IPS-15b (cell line): ENCODE measurements at regions not wholly inside any gene's neighbourhood (a gene's known extent, or its start where the extent isn't known, plus 50 kb on each side); places are given as distances from the start of the nearest gene placed in this dataset.

Source experiments
- H3K27me3 ChIP-seq: one replicate; pipeline ENCODE4 v1.6.1; 2013; ENCODE audit warnings: low read length; ENCODE audit not compliant: control insufficient read depth, insufficient read depth
- H3K36me3 ChIP-seq: one replicate; pipeline ENCODE4 v1.6.1; 2013; ENCODE audit warnings: low read length; ENCODE audit not compliant: control insufficient read depth, insufficient read depth
- H3K4me1 ChIP-seq: one replicate; pipeline ENCODE4 v1.6.1; 2013; ENCODE audit warnings: mild to moderate bottlenecking, low read length; ENCODE audit not compliant: control insufficient read depth, insufficient read depth
- H3K4me3 ChIP-seq: one replicate; pipeline ENCODE4 v1.5.1; 2013; ENCODE audit warnings: low read depth, low read length
- H3K9ac ChIP-seq: one replicate; pipeline ENCODE4 v1.6.1; 2013; ENCODE audit warnings: low read depth, mild to moderate bottlenecking, low read length
- H3K9me3 ChIP-seq: one replicate; pipeline ENCODE4 v1.6.1; 2013; ENCODE audit warnings: mild to moderate bottlenecking, low read length; ENCODE audit not compliant: control insufficient read depth, insufficient read depth

DNA sequence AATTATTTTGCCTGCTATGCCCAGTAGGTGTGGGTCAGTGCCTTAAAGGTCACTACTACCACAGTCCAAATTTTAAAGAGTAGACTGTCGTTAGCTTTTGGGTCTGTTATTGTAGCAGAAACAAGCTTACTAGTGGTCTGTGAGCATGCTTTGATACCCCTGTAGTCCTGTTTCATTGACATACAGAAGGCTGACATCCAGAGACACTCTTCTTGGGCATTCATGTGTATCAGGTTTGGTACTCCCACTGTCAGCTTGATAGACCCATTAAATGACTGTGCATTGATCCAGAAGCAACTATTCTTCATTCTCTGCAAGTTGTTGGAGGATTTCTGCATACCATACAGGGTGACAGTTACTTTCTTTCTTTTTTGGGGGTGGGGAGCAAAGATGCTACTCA is 884.4 kb upstream of the CELF2 start:
- Histone ChIP-seq H3K4me3 (no peak overlapping the region), H3K9ac (no peak overlapping the region), H3K36me3 (no peaks in the 10 kb centered on the region), H3K27me3 (no peaks in the 10 kb centered on the region), H3K9me3 (no peaks in the 10 kb centered on the region), H3K4me1 (no peaks in the 10 kb centered on the region)

DNA sequence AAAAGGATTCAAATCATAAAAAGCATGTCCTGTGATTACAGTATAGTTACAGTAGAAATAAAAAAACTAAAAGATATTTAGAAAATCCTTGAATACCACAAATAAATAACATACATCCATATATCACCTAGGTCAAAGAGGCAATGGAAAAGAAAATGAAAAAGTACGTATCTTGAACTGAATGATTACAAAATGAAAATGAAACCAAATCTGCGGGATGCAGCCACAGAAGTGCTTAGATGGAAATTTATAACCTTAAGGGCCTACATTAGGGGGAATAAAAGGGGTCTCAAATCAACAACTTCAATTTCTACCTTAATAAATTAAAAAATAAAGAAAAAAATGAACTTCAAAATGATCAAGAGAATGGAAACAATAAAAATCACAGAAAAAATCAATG is 879.0 kb upstream of the CELF2 start:
- Histone ChIP-seq H3K27me3 (no peaks in the 10 kb centered on the region), H3K4me1 (peaks cover 5% of the 10 kb centered on the region), H3K4me3 (no peak overlapping the region), H3K9ac (no peak overlapping the region), H3K36me3 (no peaks in the 10 kb centered on the region), H3K9me3 (no peaks in the 10 kb centered on the region)

DNA sequence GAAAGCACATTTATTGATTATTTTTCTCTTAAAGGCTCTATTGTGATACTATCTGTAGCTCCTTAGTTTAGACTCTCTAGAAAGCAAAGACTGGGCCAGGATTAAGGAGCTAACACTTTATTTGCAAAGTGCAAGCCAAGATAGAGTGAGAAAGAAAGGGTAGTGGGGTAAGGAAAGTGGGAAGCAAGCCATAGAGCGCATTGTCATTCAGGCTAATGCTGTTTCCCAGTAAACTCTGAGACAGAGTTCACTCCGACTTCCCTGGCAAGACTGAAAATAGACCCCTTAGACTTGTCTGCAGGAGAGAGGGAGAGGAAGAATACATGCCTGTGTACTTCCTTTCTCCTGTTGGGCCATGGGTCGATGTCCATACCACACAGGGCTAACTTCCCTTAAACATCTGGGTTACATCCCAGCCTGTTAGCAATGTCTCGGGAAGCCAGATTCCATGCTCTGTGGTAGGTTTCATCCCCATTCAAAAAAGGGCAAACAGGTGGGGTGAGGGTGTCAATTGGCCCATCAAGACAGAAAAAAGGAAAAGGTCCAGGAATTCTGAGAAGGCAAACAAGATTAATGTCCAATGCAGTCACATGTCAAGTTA is 875.8 kb upstream of the CELF2 start:
- no peak overlapping the region for H3K9ac ChIP-seq
- H3K36me3 ChIP-seq = no peaks in the 10 kb centered on the region
- no peaks in the 10 kb centered on the region for H3K27me3 ChIP-seq
- peaks cover 5% of the 10 kb centered on the region for H3K4me1 ChIP-seq
- no peaks in the 10 kb centered on the region for H3K9me3 ChIP-seq
- H3K4me3 ChIP-seq = no peak overlapping the region

DNA sequence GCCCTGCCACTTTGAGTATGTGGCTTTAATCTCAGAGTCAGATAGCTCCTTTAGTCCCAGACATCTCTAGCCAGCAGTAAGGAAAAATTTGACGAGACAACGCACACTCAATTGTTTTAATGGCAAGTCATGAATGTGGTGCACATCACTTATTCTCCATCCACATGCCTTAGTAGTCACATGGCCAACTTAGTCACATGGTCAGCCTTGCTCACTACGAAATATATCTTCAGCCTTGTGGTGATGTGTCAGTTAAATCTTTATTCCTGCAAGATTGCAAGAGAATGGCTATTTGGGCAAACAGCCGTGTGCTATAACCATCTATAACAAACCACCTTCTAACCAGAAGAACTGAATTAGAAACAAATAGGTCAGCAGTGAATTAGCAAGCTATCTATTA is 871.1 kb upstream of the CELF2 start:
- no peak overlapping the region for H3K4me3 ChIP-seq
- H3K9ac ChIP-seq = no peak overlapping the region
- no peaks in the 10 kb centered on the region for H3K27me3 ChIP-seq
- H3K36me3 ChIP-seq = no peaks in the 10 kb centered on the region
- no peaks in the 10 kb centered on the region for H3K9me3 ChIP-seq
- peaks cover 5% of the 10 kb centered on the region for H3K4me1 ChIP-seq

DNA sequence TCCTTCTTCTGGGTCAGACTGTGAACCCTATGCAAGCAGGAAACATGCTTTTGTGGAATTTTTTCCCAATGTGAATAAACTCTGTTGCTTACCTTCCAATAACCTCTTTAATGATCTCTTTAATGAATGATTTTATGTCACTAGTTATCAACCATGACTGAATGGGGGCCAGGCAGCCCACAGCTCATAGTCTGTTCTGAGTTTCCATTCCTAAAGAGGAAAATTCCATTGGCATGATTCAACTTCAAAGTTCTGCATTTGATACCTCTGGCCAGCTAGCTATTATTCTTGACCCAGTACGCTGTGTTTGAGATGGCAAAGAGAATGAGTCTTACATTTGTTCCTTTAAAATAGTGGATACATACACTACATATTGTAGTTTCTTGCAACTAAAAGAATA is 867.8 kb upstream of the CELF2 start:
- Histone ChIP-seq H3K9ac (no peak overlapping the region), H3K27me3 (no peaks in the 10 kb centered on the region), H3K4me1 (no peaks in the 10 kb centered on the region), H3K4me3 (no peak overlapping the region), H3K36me3 (no peaks in the 10 kb centered on the region), H3K9me3 (no peaks in the 10 kb centered on the region)

DNA sequence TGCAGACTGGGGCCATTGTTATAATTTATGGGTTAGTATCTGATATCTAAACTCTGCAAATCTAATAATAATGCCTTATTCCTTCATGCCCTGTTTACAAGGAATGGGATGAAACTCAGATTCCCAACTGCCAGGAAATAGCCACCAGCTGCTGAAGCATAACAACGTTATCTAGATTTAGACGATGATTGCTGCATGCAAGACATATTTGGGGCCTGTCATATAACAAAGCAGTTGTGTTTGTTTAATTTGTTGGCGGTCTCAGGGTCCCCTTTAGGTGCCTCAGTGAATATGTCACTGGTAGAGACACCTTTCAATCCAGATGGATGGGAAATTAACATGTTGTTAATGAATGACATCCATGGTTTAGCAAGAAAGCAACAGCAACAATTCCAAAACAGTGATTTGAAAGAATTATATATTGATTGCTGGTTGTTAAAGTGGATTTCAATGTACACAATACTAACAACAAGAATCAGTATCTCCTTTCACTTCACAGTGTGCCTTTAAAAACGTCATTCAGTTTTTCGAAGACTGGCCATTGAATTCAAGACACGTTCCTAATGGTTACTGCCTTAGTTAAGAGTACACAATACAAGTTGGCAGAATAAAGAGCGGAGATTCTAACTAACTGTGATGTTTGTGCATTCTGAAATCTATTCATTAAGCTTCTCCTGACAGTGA is 860.6 kb upstream of the CELF2 start:
- peaks cover under 1% of the 10 kb centered on the region for H3K9me3 ChIP-seq
- no peaks in the 10 kb centered on the region for H3K4me1 ChIP-seq

DNA sequence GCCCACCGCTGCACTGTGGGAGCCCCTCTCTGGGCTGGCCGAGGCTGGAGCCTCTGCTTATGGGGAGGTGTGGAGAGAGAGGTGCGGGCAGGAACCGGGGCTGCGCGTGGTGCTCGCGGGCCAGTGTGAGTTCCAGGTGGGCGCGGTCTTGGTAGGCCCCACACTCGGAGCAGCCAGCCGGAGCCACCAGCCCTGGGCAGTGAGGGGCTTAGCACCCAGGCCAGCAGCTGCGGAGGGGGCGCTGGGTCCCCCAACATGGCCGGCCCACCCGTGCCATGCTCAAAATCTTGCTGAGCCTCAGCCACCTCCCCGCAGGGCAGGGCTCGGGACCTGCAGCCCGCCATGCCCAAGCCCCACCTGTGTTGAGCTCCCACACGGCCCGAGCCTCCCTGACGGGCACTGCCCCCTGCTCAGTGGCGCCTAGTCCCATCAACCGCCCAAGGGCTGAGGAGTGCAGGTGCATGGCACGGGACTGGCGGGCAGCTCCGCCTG is 856.8 kb upstream of the CELF2 start:
- no peak overlapping the region for H3K4me3 ChIP-seq
- H3K9me3 ChIP-seq = peaks cover 5% of the 10 kb centered on the region
- H3K4me1 ChIP-seq = peaks cover 14% of the 10 kb centered on the region
- peaks cover 4% of the 10 kb centered on the region for H3K36me3 ChIP-seq
- no peak overlapping the region for H3K9ac ChIP-seq
- H3K27me3 ChIP-seq = no peaks in the 10 kb centered on the region

More for the DNA sequence above, 860.6 kb upstream of the CELF2 start:
- no peaks in the 10 kb centered on the region for H3K27me3 ChIP-seq
- H3K4me3 ChIP-seq = no peak overlapping the region
- H3K9ac ChIP-seq = no peak overlapping the region
- H3K36me3 ChIP-seq = peaks cover 4% of the 10 kb centered on the region

DNA sequence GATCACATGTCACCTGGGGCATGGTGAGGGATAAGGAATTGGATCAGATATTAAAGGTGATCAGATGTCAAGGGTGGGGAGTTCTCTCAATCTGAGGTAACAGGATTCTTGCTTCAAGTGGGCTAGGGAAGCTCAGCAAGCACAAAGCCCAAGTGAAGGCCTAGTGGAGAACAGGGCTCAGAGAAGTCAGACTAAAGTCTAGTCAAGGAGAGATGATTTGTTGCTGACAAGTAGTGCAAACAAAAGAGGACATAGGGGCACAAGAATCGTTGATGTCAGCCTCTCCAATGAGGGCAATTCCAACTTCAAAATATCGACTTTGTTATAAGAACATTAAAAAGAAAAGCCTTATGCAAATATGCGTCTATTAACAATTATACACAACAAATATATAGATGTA is 852.8 kb upstream of the CELF2 start:
- Histone ChIP-seq H3K4me1 (peaks cover 26% of the 10 kb centered on the region), H3K36me3 (peaks cover 4% of the 10 kb centered on the region), H3K4me3 (no peak overlapping the region), H3K27me3 (no peaks in the 10 kb centered on the region), H3K9me3 (peaks cover 5% of the 10 kb centered on the region), H3K9ac (no peak overlapping the region)

DNA sequence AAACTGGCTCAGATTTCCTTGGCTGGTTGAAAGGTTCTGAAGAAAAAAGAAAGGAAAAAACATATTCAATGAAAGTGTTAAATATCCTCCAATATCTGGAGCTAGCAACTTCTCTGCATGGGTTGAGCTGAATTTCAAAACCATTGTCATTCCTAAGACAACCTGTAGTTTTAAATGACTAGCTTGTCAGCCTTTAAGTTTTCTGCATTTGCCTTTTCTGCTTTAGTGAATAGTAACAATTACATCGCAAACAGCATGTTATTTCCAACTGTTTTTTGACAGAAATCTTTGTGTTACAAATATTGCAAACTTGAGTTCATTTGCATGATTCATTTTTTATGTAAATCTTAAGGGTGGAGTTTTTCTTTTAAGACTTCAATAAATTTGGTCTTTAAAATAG is 852.3 kb upstream of the CELF2 start:
- H3K36me3 ChIP-seq = peaks cover 4% of the 10 kb centered on the region
- no peak overlapping the region for H3K9ac ChIP-seq
- peaks cover 26% of the 10 kb centered on the region for H3K4me1 ChIP-seq
- no peak overlapping the region for H3K4me3 ChIP-seq
- H3K27me3 ChIP-seq = no peaks in the 10 kb centered on the region
- H3K9me3 ChIP-seq = peaks cover 5% of the 10 kb centered on the region

DNA sequence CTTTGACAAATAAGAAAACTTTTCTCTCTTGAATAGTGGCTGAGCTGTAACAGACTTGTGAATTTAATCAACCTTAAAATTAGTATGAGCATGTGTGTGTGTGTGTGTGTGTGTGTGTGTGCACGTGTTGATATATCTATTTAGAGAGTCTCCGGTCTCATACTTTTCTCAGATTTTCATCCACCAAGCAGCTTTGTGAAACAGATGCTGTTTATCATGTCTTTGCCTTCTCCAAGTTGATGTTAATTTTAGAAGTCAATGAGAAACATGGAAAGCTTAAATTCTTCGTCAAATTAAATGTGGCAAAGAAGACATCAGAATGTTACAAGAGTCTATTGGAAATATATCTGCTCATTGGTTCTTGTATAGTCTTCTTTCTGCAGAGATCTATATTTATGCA is 839.2 kb upstream of the CELF2 start:
- no peak overlapping the region for H3K4me3 ChIP-seq
- H3K9me3 ChIP-seq = no peaks in the 10 kb centered on the region
- H3K27me3 ChIP-seq = no peaks in the 10 kb centered on the region
- no peak overlapping the region for H3K9ac ChIP-seq
- no peaks in the 10 kb centered on the region for H3K36me3 ChIP-seq
- H3K4me1 ChIP-seq = no peaks in the 10 kb centered on the region

DNA sequence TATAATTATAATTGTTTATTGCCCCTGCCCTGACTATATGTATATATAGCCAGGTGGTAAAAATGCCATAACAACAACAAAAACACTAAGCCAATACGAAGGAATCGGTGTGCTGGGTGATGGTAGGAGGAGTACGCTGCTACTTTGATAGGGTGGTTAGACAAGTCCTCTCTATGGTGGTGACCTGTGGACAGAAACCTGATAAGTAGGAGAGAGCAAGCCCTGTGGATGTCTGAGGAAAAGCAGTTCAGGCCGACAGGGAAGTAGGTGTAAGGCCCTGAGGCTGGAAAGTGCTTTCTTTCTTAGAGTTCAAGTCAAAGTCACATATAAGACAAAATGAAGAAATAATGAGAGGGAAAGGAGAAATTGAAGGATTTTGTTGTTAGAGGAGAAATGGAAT is 823.8 kb upstream of the CELF2 start:
- no peaks in the 10 kb centered on the region for H3K9me3 ChIP-seq
- H3K4me1 ChIP-seq = no peaks in the 10 kb centered on the region
- H3K27me3 ChIP-seq = no peaks in the 10 kb centered on the region
- H3K36me3 ChIP-seq = no peaks in the 10 kb centered on the region
- no peak overlapping the region for H3K4me3 ChIP-seq
- no peak overlapping the region for H3K9ac ChIP-seq

DNA sequence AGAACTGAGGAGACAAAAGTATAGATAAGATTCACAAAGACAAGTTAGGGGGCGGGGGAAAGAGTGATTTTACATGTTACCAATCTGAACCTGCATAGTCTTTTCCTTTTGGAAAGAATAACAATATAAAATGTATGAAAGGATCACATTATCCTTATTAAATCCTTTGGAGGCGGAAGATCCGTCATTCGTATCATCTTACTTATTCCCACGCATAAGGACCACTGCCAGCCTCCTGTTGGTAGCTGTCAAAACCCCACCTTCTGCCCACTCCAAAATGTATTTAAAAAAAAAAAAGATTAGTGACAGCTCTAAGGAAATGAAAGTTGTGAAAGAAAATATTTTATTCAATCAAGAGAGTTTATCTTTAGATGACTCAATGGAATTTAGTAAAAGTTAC is 821.0 kb upstream of the CELF2 start:
- Histone ChIP-seq H3K4me3 (no peak overlapping the region), H3K4me1 (no peaks in the 10 kb centered on the region), H3K36me3 (no peaks in the 10 kb centered on the region), H3K27me3 (no peaks in the 10 kb centered on the region), H3K9me3 (no peaks in the 10 kb centered on the region), H3K9ac (no peak overlapping the region)
